Stromal cell of bone marrow (primary cell): ENCODE measurements at regions not wholly inside any gene's neighbourhood (a gene's known extent, or its start where the extent isn't known, plus 50 kb on each side); places are given as distances from the start of the nearest gene placed in this dataset.
A peak's percentile ranks its signal among the peaks of the same experiment; 100 is the strongest.

Experiments used
- DNase-seq: peaks from one replicate; pipeline ENCODE4 v3.0.0-alpha.2; 2012; ENCODE audit warnings: low read depth

DNA sequence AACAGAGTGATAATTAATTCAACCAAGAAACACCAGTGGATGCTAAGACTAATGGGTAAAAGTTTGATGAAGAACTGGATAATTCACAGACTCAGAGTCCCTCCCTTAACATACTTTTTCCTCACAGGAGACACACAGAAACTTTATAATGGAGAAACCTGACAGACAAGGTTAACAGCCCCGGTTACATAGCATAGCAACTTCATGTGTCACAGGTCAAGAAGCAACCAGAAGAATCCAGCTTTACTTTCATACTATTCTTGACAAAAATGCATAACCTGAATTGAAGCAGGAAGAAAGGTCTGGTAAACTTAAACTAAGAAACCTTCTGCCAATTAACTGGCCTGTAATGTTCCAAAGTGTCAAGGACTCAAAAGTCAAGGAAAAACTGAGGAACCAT lies 375.9 kb downstream of the RNF144B start:
- no peak for DNase-seq

DNA sequence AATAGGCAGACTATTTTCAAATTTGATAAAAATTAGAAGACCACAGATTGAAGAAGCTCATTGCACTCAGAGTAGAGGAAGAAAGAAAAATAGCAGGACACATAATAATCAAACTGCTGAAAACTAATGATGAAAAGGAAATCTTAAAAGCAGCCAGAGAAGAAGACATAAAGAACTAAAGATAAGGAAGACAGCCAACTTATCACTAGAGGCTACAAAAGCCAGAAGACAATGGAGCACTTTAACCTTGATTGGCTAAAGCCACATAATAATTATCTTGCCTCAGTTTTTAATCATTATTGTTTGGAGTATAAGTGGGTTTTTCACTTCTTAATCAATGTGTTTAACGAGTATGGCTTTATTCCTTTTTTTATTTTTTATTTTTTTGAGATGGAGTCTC lies 397.6 kb downstream of the RNF144B start:
- DNase-seq, result no peak

DNA sequence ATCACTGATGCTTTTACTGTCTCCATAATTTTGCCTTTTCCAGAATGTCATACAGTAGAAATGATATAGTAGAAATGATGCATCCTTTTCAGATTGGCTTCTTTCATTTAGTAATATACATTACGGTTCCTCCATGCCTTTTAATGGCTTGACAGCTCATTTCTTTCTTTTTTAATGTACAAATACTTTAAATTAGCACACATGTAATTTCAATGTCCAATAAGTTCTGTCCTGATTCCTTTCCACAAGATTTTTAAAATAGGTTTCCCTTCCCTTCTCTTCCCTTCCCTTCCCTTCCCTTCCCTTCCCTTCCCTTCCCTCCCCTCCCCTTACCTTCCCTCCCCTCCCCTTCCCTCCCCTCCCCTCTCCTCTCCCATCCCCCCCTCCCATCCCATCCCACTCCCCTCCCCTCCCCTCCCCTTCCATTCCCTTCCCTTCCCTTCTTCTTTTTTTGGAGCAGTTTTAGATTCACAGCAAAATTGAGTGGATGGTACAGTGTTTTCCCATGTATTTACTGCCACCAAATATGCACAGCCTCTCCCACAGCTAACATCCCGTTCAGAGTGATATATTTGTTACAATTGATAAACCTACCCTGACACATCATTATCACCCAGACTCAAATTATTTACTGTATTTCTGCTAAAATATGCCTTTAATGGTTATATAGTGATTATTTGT lies 398.8 kb downstream of the RNF144B start:
- DNase-seq, result no peak

DNA sequence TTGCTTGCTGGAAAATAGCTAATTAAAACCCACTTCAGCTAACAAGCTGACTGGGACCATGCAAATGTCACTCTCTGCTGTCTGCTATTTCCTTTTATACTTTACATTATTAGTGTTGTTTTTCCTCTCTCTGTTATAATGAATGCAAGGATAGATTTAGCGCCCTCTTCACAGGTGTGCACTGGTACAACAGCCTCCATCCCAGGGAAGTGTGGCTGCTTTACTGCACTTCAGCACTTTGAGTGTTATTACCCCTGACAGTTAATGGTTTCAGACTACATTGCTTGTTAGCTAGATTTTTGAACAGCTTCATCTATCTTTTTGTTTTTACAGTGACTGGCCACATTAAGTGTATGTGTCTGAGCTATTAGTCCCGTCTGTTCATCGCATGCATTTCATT lies 405.7 kb downstream of the RNF144B start:
- DNase-seq, result no peak

DNA sequence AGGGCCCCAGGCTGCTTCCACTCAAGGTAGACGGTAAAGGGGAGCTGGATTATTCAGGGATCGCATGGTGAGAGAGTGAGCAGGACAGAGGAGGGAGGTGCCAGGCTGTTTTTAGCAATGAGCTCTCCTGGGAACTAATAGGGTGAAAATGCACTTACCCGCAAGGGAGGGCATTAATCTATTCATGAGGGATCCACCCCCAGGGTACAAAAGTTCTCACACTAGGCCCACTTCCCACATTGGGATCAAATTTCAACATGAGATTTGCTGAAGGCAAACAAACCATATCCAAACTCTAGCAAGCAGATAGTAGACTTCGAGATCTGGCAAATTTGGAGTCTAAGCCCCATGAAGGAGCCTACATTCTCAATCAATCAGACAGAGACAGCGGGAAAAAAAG lies 408.6 kb downstream of the RNF144B start:
- DNase-seq, result no peak

DNA sequence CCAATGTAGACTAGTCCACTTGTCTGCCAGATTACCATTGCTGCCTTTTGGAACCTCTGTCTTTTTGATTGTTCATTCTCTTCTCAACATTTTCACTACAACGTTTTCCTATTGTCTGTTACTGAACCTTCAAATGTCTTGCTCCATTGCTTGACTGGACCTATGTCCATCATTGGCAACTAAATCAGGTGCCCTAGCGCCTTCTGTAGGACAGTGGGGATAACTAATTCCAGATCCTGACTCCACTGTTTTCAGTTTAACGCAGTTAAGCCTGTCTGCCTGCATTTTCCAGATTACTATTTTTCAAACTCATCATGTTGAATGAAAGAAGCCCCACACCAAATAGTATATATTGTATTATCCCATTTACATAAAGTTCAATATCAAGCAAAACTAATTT lies 433.6 kb downstream of the RNF144B start:
- DNase-seq, result no peak

DNA sequence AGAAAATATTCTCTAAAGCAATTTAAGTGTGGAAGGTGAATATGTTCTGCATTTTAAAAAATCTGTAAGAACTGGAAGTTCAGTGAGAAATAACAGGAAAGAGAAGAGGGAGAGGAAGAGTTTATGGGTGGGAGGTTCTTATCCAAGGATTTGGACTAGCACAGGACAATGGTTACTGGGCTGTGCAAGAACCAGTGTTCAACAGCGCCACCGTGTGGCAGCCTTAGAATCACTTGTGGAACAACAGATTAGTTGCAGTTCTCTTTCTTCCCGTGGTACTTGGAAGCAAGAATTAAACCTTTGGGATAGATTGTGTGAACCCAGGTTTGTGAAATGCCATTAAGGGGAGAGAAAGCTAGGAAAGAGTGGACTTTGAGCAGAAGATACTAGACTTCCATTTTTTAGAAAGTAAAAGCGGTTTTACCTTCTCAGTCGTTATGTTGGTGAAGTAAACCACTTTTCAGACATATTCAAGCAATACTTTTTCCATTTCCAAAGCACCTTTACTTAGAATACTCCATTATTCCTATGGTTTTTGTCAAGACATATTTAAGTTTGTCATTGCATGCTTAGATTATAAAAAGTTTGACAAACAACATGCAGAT lies 436.7 kb downstream of the RNF144B start:
- DNase-seq, result peak; percentile 2

DNA sequence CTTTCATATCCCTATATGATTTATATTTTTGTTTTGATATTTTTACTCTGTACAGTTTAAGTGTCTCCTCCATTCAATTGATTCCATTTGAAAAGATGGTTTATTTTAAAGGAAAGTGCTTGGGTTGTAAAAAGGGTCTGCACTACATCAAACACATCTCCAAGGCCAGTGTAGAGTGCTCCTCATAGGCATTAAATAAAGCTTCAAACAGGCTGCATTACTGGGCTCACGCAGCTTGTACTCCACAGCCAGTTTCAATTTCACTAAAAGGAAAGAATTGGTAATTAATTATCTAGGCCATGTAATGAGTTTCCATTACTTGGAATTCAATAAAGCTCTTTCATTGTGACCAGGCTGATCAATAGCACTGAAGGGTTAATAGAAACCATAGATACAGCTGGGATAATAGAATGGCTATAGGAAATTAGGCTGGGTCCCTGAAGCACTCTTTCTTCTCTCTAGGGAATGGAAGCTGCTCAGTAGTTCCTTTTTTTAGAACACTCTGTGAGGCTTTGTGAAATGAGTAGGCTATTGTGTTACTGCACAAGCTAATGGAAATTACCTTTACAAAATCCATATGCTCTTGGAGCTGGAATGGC lies 442.2 kb downstream of the RNF144B start:
- no peak for DNase-seq

DNA sequence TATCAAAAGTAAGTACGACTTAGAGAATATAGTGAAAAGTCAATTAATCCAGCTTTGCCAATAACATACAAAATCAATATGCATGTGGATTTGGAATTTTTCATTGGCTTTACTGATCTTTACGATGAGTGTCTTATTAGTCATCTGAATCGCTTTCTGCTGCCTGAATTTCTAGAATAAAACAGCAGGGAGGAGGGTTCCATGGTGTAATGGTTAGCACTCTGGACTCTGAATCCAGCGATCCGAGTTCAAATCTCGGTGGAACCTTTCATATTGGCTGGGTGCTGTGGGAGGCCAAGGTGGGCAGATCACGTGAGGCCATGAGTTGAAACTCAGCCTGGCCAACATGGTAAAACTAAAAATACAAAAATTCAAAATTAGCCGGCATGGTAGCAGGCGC lies 448.8 kb downstream of the RNF144B start:
- DNase-seq, result no peak

DNA sequence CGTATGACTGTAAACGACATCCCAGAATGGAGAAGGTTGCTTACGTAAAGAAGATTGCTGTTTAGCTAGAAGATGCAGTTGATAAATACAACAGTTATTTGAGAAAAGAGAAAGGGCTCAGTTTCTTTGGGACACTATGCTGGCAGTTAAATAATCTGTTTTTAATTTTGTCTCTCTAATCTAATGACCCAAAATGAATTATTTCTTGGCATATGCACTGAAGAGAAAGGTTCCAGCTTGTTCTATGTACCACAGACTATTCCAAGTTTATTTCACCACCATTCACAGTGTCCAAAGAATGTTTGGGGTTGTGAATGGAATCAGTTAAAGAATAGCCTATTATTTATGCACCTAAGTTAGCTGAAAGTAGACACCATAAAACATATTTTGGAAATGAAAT lies 449.9 kb downstream of the RNF144B start:
- DNase-seq, result no peak

DNA sequence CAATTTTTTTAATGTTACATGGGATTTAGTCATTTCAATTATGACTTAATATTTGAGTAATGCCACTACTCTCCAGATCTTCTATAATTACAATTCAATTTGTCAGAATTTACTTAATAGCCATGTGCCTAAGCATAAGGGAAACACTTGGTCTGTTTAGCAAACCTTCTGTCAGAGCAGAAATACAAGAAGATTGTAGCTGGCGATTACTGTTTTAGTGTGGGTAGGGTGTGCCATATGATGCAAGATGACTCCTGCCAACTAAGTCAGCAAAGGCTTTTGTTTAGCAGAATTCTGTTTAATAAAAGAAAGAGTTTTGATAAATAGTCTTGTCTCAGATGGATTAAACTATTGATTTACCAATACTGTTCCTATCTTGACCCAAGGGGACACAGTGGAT lies 455.4 kb downstream of the RNF144B start:
- DNase-seq, result no peak

DNA sequence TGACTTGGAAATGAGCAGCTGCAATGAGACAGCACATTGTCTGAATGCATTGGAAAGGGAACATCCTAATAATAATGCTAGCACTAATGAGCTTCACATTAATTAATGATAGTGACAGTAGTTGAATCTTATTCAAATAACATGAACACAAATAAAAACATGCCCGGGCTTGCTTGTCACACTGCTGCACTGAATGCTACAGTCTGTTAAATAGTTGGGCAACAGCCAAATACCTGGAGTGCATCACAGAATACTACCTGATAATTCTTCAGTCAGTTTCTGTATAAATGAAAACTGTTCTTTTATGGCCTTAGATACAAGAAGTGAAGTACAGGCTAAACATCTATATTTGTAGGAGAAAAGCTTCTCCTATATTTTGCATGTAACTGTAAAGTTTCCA lies 458.7 kb downstream of the RNF144B start:
- DNase-seq, result no peak

DNA sequence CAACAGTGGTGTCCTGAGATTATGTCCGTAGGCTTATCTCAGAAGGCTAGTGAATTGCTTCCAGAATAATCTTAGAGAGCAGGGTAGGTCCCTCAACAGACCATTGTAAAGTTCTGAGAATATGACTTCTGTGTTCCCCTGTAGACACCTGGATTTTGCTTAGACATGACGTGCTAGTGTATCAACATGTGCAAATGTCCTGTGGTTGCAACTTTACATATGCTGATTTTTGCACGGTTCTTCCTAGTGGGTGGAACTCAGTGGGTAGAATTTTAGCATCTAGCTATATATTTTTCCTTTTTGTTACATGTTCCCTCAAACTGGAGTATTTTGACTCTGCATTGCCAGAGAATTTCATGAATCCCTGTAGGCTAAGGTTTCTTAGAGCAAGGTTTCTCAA lies 459.2 kb downstream of the RNF144B start:
- no peak for DNase-seq

DNA sequence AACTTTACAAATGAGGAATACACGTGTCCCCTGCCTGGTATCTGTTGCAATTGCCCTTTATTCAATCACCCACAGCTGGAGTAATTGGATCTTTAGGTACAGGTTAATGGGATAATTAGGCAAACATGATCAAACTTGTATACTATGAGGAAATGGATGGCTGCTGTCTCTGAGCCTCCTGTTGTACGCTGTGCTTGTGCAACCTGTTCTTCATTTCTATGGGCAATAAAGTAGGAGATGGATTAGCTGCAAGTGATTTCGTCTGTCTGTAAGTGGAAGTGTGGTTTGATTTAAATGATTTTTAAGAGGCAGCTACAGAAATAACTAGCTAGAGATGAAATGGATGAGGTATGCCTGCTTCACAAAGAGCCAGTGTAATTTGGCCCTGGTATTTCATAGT lies 474.1 kb downstream of the RNF144B start:
- DNase-seq, result no peak

DNA sequence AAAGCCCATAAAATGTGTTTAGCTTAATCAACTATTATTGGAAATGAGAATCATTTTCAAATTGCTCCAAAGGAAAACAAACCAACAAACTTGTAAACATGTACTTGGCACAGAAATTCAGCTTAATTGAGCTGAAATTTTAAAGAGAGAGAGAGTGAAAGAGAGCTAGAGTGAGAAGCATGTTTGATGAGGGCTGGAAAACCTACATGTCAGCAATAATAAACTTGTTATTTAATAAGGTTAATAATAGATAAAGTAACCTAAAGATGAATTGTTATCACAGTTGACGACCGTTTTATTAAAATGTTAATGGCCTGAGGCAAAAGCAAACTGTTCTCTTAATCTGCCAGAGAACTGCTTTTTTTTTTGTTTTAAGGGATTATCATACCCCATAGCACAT lies 496.1 kb downstream of the RNF144B start:
- no peak for DNase-seq

DNA sequence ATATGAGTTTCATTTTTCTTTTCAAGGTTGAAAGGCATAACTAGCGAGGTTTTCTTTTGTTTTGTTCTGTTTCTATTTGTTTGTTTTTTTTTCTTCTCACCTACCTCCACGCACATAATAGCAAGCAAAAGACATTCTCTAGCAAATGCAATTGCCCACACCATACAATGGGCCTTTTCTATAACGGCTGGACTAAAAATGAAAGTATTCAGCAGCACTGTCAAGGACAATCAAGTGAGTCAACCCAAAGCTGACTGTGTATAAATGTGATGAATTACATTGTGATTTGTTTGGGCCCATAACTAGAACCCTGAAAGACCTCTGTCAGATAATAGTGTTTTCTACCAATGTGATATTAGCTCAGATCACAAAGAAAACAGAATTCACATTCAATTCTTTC lies 496.7 kb downstream of the RNF144B start:
- no peak for DNase-seq

DNA sequence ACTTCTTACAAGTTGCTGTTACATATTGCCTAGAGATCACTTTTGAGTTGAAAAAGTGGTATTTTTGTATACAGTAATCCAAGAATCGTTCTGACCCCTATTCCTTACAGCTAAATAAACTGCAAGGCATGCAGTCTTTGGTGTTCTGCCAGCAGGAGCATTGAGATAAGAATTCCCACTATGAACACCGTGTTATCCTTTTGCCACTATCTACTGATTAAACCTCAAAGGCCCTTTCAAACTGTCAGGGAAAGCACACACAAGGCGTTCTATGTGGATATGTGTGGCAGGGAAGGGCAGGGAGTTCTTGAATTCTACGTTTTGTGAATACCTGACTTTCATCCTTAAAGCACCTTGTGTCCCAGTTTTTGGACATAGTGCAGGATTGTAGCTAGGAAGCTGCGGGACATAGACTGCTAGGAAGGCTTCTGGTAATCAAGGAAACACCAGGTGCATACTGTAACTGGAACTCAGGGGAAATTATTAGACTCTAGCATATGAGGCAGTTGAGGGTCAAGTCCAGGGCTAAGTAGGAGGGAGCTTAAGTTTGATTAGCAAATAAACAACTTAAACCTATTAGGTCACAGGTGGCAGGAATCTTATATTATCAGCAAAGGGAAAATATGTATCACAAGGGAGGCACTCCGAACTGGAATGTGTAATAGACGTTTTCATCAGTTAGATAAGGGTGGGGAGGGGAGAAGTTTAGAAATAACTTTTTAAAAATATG lies 506.6 kb downstream of the RNF144B start:
- no peak for DNase-seq

DNA sequence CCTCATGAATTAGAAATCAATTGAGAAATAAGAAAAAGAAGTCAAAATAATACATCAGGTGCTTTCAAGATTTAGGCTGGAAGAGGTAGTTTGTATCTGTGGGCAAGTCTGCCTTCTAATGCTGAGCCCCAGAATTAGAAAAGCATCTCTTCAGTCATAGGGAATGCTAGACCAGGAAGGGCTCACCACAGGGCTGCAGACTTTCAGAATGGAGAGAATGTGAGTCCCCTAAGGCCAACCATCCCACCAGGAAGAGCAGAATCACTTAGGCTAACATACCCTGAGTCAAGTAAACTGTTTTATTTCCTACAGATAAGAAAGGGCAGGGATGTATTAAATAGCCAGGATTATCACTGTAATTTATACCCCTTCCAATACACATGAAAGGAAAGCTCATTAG lies 510.2 kb downstream of the RNF144B start:
- no peak for DNase-seq

DNA sequence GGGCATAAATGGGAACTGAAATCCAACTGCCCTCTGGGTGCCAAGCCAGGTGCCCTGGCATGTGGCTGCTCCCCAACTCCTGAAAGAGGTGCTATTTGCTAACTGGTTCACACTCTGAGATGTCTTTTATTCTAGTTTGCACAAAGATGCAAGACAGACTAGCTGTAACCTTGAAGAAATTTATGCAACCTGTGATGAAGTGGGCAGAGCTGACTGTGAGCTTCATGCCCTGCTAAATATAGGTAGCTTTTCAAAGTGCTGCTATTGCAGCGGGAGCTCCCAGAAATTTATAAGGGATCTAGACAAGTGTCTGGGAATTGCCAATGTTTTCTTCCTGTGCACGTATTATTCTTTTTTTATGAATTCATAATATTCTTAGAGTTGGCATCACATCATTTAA lies 517.5 kb downstream of the RNF144B start:
- DNase-seq, result no peak

DNA sequence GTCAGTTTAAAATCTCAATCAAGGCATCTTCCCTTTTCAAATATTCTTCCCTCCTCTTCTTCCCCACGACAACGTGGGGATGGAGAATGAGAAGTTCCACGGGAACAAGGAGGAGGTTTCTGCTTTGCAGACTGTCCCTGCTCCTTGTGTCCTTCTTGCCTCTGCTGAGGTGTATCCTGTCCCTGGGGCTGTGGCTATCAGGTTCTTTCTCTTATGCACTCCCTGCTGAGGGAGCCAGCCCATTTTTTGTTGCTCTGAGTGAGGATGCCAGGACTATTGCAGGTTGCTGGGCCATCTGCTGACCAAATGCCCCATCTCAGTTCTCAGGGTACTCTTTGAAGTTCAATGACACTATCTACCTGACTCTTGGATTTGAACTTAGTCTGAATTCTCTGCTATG lies 533.6 kb downstream of the RNF144B start:
- DNase-seq, result no peak

DNA sequence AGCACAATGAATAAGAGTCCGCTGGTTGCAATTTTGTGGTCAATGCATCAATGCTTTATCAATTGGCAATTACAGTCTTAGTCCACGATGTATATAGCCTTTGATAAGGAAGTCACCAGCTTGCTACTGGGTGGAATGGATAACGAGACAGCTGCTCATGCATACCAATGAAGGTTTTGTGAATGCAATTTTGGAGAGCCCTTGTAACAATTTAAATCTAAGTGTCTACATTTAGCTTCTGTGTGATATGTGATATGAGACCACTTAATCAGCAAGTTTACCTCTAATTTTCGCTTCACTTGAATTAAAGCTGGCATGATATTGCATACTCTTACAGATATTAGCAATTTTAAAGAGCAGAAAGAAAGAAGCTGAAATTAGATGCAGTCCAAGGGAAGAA lies 543.9 kb downstream of the RNF144B start:
- no peak for DNase-seq

DNA sequence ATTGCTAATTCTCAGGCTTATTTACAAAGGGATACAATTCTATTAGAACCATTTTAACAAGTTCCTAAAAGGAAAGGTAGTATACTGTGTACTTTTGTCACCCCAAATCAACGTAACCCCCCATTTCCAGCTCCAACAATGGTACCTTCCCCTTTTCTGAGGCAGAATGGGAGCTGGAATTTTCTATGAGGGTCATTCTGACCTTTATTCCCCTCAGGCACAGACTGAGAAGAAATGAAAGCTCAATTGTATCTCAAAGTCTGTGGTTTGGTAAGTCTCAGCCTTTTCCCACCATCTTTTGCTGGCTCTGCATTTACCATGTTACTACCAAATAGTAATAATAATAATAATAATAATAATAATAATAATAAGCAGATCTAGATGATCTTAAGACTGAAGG lies 571.0 kb downstream of the RNF144B start:
- no peak for DNase-seq

DNA sequence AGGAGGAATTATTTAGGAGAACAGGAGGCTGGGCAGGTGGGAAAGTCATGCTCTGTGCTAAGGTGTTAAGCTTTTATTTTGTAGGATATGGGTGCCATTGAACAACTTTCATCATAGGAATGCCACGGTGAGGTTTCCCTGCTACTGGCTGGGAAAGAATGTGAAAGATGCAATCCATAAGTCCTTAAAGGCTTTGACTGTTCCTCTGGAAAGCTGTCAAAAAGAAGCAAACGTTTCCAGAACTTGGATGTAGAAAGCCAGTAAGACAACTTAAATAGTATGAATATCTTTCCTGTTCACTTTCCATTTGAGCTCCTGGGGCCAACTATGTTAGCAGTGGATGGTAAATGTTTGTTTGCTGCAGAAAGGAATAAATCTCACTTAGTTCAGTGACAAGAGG lies 574.4 kb downstream of the RNF144B start:
- no peak for DNase-seq
